B cell (primary cell): ENCODE measurements at regions not wholly inside any gene's neighbourhood (a gene's known extent, or its start where the extent isn't known, plus 50 kb on each side); places are given as distances from the start of the nearest gene placed in this dataset.

ENCODE experiments used
- ATAC-seq: fragments of 200-7000 bp; cut with Tn5 transposase; one replicate; pipeline ENCODE4 v1.10.0; 2021; ENCODE audit warnings: low read depth, mild to moderate bottlenecking, moderate number of reproducible peaks, moderate library complexity
- CTCF ChIA-PET: fragments of 350-600 bp; sonication (Branson Sonifier 250); formaldehyde crosslinking; loops from one replicate; lab custom pipeline; 2021; ENCODE audit warnings: antibody characterized with exemption, inconsistent platforms; lab: Charles Lee
- POLR2A ChIA-PET: fragments of 350-600 bp; sonication (Branson Sonifier 250); formaldehyde crosslinking; loops from one replicate; lab custom pipeline; 2021; ENCODE audit warnings: antibody characterized with exemption; lab: Charles Lee
- DNase-seq: peaks from one replicate; pipeline ENCODE4 v3.0.0; 2013
- H2AFZ ChIP-seq: 2 replicates; pipeline ENCODE4 v1.6.1; 2012; ENCODE audit warnings: mild to moderate bottlenecking, low read depth, low read length; ENCODE audit not compliant: insufficient read depth, poor library complexity, severe bottlenecking
- H3K27ac ChIP-seq, 2 donors: 1 replicate in 1 of 2; 2 replicates in 1 of 2; pipeline ENCODE4 v1.5.1; 2012 to 2013; ENCODE audit warnings: low read length in 2 of 2, mild to moderate bottlenecking in 2 of 2, moderate library complexity in 1 of 2
- H3K27me3 ChIP-seq, 4 experiments: fragments of 200-600 bp in 1 of 4; sonication (generic) in 1 of 4; replicated peaks in 1 of 4; 1 replicate in 2 of 4; 2 replicates in 2 of 4; pipeline versions ENCODE4 v1.6.1 to v1.7.0; 2013 to 2016; ENCODE audit warnings: low read length in 3 of 4, mild to moderate bottlenecking in 2 of 4, mixed read lengths in 1 of 4, moderate library complexity in 1 of 4; ENCODE audit not compliant: insufficient read depth in 4 of 4, control insufficient read depth in 3 of 4; ENCODE audit errors: control extremely low read depth in 1 of 4
- H3K36me3 ChIP-seq, 2 experiments: replicated peaks in 1 of 2; 1 replicate in 1 of 2; 2 replicates in 1 of 2; pipeline versions ENCODE4 v1.6.1 to v1.7.1; 2013; ENCODE audit warnings: low read length in 1 of 2; ENCODE audit not compliant: insufficient read depth in 2 of 2, control insufficient read depth in 1 of 2; ENCODE audit errors: control extremely low read depth in 1 of 2, extremely low read depth in 1 of 2
- H3K4me1 ChIP-seq, 2 donors: fragments of 200-600 bp in 1 of 2; sonication (generic) in 1 of 2; 1 replicate in 1 of 2; 2 replicates in 1 of 2; pipeline versions ENCODE4 v1.5.1 to v1.6.1; 2013 to 2017; ENCODE audit warnings: low read length in 2 of 2; ENCODE audit not compliant: control insufficient read depth in 2 of 2, insufficient read depth in 2 of 2
- H3K4me2 ChIP-seq: replicated peaks from 2 replicates; pipeline ENCODE3; 2012; ENCODE audit warnings: mild to moderate bottlenecking, low read depth, low read length; ENCODE audit not compliant: poor library complexity, severe bottlenecking
- H3K4me3 ChIP-seq, 5 experiments: fragments of 200-600 bp in 1 of 5; sonication (generic) in 1 of 5; 1 replicate in 3 of 5; 2 replicates in 2 of 5; pipeline versions ENCODE4 v1.5.1 to v1.7.0; 2011 to 2016; ENCODE audit warnings: low read length in 4 of 5, mild to moderate bottlenecking in 4 of 5, low read depth in 2 of 5, control low read depth in 1 of 5, moderate library complexity in 1 of 5; ENCODE audit not compliant: insufficient read depth in 1 of 5; ENCODE audit errors: control extremely low read depth in 1 of 5, extremely low read depth in 1 of 5
- H3K79me2 ChIP-seq: fragments of 200-600 bp; sonication (generic); one replicate; pipeline ENCODE4 v1.6.0; 2016; ENCODE audit warnings: low read length; ENCODE audit not compliant: control insufficient read depth, insufficient read depth
- H3K9ac ChIP-seq: fragments of 200-600 bp; sonication (generic); 2 replicates; pipeline ENCODE4 v1.6.1; 2017; ENCODE audit warnings: mild to moderate bottlenecking, low read length, moderate library complexity
- H3K9me3 ChIP-seq, 3 donors: one replicate each; pipeline versions ENCODE4 v1.6.1 to v1.7.1; 2013; ENCODE audit warnings: low read length in 2 of 3; ENCODE audit not compliant: control insufficient read depth in 2 of 3, insufficient read depth in 1 of 3; ENCODE audit errors: control extremely low read depth in 1 of 3
- H4K20me1 ChIP-seq: 2 replicates; pipeline ENCODE4 v1.6.0; 2012; ENCODE audit warnings: mild to moderate bottlenecking, low read length; ENCODE audit not compliant: insufficient read depth, control insufficient read depth, poor library complexity, severe bottlenecking
- H3K27ac Mint-ChIP-seq: one replicate; pipeline ENCODE4 v1.8.0; 2021; ENCODE audit warnings: mixed read lengths
- H3K27me3 Mint-ChIP-seq: one replicate; pipeline ENCODE4 v1.8.0; 2021; ENCODE audit warnings: mixed read lengths
- H3K4me1 Mint-ChIP-seq: one replicate; pipeline ENCODE4 v1.8.0; 2021; ENCODE audit warnings: mixed read lengths
- H3K4me3 Mint-ChIP-seq: one replicate; pipeline ENCODE4 v1.8.0; 2021; ENCODE audit warnings: mixed read lengths
- H3K9me3 Mint-ChIP-seq: one replicate; pipeline ENCODE4 v1.8.0; 2022; ENCODE audit warnings: mixed read lengths; ENCODE audit not compliant: insufficient read depth
- EZH2 ChIP-seq: IDR thresholded peaks from 2 replicates; pipeline ENCODE4 v1.6.1; 2012; ENCODE audit warnings: borderline replicate concordance, low read depth, mild to moderate bottlenecking, moderate library complexity, low read length; ENCODE audit not compliant: insufficient read depth, poor library complexity, severe bottlenecking
- WGBS: methylation state at CpG from one replicate; pipeline ENCODE4 v1.1.5; 2013; ENCODE audit warnings: missing lambda C conversion rate; ENCODE audit not compliant: insufficient coverage; 5-methylcytosine and 5-hydroxymethylcytosine counted together
- intact Hi-C: fragments of 100-400 bp; cut with micrococcal nuclease; formaldehyde crosslinking; loops from one replicate; pipeline ENCODE4 v1.10.0; 2022
- TF ChIP-seq, protein P1 (sequence below): fragments of 200-600 bp; IDR thresholded peaks from one replicate; pipeline ENCODE4 v1.8.0; 2022; ENCODE audit warnings: antibody characterized with exemption, mild to moderate bottlenecking

DNA sequence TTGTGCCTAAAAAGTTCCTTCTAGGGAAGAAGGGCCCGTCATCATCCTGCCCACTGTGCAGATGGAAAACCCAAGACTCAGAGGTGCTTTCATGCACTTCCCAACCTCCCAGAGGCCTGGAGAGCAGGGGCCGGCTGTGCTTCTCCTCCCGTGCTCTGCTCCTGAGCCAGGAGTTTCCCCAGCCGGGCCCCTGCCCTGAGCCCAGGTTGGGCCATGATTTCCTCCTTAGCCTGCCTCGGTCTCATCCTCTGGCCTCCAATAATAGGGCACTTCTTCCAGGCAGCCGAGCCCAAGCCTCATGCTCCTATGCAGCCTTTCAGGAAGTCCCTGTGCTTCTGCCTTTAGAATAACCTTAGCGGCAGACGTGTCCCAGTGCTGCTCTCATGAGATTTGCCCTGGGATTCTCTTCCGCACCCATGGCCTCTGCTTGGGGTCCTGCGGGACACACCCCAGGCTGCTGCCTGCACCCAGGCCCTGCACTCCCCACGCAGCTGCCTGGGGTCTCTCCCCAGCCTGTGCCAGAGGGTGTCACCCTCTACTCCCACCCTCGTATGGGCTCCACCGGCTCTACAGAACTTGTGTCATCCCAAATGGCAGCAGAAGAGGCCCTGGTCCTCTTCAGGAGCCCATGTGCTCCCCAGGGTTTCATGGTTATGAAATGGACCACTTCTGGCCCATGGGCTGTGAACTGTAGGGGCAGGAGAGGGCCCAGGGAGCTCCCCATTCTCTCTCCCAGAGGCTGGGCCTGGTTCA, 359.3 kb downstream of the ADGRD1 start:
- Histone ChIP-seq H3K36me3 (no peaks in the 10 kb centered on the region), H3K9me3 (peaks cover 0 to 6% (median 0%) of the 10 kb centered on the region in 3 donors), H2AFZ (no peak overlapping the region), H3K79me2 (no peaks in the 10 kb centered on the region), H3K27ac (no peak overlapping the region), H3K4me2 (no peak overlapping the region), H4K20me1 (no peaks in the 10 kb centered on the region), H3K4me3 (no peak overlapping the region), H3K4me1 (no peaks in the 10 kb centered on the region), H3K9ac (no peak overlapping the region), H3K27me3 (peaks cover 0 to 7% (median 0%) of the 10 kb centered on the region in 4 experiments)
- no peak for DNase-seq
- TF ChIP-seq, protein P1, sequence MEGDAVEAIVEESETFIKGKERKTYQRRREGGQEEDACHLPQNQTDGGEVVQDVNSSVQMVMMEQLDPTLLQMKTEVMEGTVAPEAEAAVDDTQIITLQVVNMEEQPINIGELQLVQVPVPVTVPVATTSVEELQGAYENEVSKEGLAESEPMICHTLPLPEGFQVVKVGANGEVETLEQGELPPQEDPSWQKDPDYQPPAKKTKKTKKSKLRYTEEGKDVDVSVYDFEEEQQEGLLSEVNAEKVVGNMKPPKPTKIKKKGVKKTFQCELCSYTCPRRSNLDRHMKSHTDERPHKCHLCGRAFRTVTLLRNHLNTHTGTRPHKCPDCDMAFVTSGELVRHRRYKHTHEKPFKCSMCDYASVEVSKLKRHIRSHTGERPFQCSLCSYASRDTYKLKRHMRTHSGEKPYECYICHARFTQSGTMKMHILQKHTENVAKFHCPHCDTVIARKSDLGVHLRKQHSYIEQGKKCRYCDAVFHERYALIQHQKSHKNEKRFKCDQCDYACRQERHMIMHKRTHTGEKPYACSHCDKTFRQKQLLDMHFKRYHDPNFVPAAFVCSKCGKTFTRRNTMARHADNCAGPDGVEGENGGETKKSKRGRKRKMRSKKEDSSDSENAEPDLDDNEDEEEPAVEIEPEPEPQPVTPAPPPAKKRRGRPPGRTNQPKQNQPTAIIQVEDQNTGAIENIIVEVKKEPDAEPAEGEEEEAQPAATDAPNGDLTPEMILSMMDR, result no peak
- no peak for TF ChIP-seq EZH2
- H3K4me3 Mint-ChIP-seq, result no peak overlapping the region
- ChIA-PET CTCF (no interaction called here), POLR2A (no interaction called here)
- 85% methylated on average over 11 of the region's 13 CpGs for WGBS
- intact Hi-C loops, result loop anchor here (5.0 kb wide), 1 partner anchor 329 kb away; no protein-coding TSS in a partner anchor
- peaks cover 3% of the 10 kb centered on the region for H3K9me3 Mint-ChIP-seq
- ATAC-seq, result no peak
- H3K27me3 Mint-ChIP-seq, result peaks cover 27% of the 10 kb centered on the region
- H3K27ac Mint-ChIP-seq, result no peak overlapping the region
- H3K4me1 Mint-ChIP-seq, result peaks cover 4% of the 10 kb centered on the region

DNA sequence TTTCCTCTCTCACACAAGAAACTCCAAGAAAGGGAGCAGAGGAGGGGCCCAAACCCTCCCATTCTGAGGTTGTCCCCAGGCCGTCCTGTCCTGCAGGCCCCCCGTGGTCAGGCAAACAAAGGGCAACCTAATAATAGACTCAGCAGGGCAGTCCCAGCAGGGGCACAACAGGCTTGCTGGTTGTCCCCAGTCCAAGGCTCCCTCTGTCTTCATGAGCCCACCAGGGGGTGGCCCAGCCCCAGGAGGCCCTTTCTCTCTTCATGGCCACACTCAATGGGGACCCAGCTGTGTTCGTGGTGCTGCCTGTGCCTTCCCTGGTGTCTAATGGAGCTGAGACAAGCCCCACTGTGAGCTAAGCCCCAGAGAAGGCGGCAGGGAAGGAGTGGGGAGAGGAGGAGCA, 359.9 kb downstream of the ADGRD1 start:
- no peak for TF ChIP-seq EZH2
- TF ChIP-seq, protein P1, result no peak
- peaks cover 0 to 6% (median 1%) of the 10 kb centered on the region in 3 donors for H3K9me3 ChIP-seq
- DNase-seq (no peak), ATAC-seq (no peak)
- peaks cover 4% of the 10 kb centered on the region for H3K4me1 Mint-ChIP-seq
- H3K27ac ChIP-seq, result no peak overlapping the region
- peaks cover 8% of the 10 kb centered on the region for H3K9me3 Mint-ChIP-seq
- no peak overlapping the region for H2AFZ ChIP-seq
- no peaks in the 10 kb centered on the region for H4K20me1 ChIP-seq
- H3K4me2 ChIP-seq, result no peak overlapping the region
- no peaks in the 10 kb centered on the region for H3K79me2 ChIP-seq
- ChIA-PET CTCF (no interaction called here), POLR2A (no interaction called here)
- WGBS, result 71% methylated on average over 3 of the region's 4 CpGs
- H3K27me3 ChIP-seq, result peaks cover 0 to 7% (median 0%) of the 10 kb centered on the region in 4 experiments
- no peak overlapping the region for H3K27ac Mint-ChIP-seq
- peaks cover 27% of the 10 kb centered on the region for H3K27me3 Mint-ChIP-seq
- no peak overlapping the region for H3K4me3 ChIP-seq
- no peaks in the 10 kb centered on the region for H3K36me3 ChIP-seq
- no peak overlapping the region for H3K9ac ChIP-seq
- intact Hi-C loops, result loop anchor here (5.0 kb wide), 1 partner anchor 329 kb away; no protein-coding TSS in a partner anchor
- H3K4me1 ChIP-seq, result no peaks in the 10 kb centered on the region
- no peak overlapping the region for H3K4me3 Mint-ChIP-seq
